ENCODE measurements at regions not wholly inside any gene's neighbourhood (a gene's known extent, or its start where the extent isn't known, plus 50 kb on each side); places are given as distances from the start of the nearest gene placed in this dataset.

DNA sequence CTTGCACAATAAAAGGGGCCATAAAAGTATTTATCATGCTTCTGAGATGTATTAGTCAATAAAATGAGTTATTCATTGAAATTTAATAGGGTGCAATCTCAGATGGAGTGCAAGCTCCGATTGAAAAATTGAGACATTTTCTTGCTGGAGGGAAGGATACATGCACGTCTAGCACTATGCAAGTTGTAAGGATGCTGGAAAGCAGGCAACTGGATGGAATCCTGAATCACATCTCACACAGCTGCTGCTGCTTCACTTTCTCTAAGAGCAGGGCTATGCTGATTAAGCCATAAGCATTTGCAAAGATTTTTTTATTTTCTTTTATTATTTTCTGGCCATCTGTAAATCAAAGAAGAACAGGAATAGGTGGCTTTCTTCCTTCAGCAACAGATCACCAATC is 308.8 kb upstream of the EPHA7 start:
- TF ChIP-seq, protein P1, sequence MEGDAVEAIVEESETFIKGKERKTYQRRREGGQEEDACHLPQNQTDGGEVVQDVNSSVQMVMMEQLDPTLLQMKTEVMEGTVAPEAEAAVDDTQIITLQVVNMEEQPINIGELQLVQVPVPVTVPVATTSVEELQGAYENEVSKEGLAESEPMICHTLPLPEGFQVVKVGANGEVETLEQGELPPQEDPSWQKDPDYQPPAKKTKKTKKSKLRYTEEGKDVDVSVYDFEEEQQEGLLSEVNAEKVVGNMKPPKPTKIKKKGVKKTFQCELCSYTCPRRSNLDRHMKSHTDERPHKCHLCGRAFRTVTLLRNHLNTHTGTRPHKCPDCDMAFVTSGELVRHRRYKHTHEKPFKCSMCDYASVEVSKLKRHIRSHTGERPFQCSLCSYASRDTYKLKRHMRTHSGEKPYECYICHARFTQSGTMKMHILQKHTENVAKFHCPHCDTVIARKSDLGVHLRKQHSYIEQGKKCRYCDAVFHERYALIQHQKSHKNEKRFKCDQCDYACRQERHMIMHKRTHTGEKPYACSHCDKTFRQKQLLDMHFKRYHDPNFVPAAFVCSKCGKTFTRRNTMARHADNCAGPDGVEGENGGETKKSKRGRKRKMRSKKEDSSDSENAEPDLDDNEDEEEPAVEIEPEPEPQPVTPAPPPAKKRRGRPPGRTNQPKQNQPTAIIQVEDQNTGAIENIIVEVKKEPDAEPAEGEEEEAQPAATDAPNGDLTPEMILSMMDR (IDR thresholded peaks at IDR 0.05): no peak
- TF ChIP-seq, protein P2, sequence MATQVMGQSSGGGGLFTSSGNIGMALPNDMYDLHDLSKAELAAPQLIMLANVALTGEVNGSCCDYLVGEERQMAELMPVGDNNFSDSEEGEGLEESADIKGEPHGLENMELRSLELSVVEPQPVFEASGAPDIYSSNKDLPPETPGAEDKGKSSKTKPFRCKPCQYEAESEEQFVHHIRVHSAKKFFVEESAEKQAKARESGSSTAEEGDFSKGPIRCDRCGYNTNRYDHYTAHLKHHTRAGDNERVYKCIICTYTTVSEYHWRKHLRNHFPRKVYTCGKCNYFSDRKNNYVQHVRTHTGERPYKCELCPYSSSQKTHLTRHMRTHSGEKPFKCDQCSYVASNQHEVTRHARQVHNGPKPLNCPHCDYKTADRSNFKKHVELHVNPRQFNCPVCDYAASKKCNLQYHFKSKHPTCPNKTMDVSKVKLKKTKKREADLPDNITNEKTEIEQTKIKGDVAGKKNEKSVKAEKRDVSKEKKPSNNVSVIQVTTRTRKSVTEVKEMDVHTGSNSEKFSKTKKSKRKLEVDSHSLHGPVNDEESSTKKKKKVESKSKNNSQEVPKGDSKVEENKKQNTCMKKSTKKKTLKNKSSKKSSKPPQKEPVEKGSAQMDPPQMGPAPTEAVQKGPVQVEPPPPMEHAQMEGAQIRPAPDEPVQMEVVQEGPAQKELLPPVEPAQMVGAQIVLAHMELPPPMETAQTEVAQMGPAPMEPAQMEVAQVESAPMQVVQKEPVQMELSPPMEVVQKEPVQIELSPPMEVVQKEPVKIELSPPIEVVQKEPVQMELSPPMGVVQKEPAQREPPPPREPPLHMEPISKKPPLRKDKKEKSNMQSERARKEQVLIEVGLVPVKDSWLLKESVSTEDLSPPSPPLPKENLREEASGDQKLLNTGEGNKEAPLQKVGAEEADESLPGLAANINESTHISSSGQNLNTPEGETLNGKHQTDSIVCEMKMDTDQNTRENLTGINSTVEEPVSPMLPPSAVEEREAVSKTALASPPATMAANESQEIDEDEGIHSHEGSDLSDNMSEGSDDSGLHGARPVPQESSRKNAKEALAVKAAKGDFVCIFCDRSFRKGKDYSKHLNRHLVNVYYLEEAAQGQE (IDR thresholded peaks at IDR 0.05; ENCODE audit: insufficient read depth in 1 of 2, low read depth in 2 of 2, low read length in 1 of 2): no peak
